ENCODE measurements at regions not wholly inside any gene's neighbourhood (a gene's known extent, or its start where the extent isn't known, plus 50 kb on each side); places are given as distances from the start of the nearest gene placed in this dataset.

GRCh38 chr16:79728048-79728922, 127.7 kb upstream of the MAF start:
- DNase-seq = no peak

GRCh38 chr16:79726902-79727301, 126.4 kb upstream of the MAF start:
- DNase-seq = no peak

GRCh38 chr16:79725051-79725450, 124.5 kb upstream of the MAF start:
- no peak for DNase-seq

- DNase-seq = no peak
These were observed 123.1 kb upstream of the MAF start for GRCh38 chr16:79723583-79724168.

- no peak for DNase-seq
These were observed 120.7 kb upstream of the MAF start for GRCh38 chr16:79721270-79721669.

- no peak for DNase-seq
These were observed 117.0 kb upstream of the MAF start for GRCh38 chr16:79717333-79718137.

GRCh38 chr16:79716645-79717332, 116.3 kb upstream of the MAF start:
- no peak for DNase-seq

DNA sequence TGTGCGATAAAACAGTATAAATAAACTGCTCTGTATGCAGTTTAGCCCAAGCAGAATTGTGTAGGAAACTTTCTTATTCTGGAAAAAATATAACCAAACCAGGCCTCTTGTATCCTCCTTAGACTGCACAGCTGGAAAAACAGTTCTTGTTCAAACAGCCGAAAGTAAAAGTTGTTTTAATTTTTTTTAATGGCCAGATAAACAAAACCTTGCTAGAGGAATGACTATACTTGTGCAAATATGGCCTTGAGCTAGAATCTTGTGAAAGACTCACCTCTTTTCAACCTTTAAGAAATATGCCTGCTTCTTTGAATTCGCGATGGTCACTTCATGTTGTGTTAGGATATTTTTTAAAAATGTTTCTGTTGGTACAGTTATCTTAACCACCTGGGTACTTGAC, 114.5 kb upstream of the MAF start:
- no peak for DNase-seq

GRCh38 chr16:79714440-79714839, 113.9 kb upstream of the MAF start:
- no peak for DNase-seq

DNA sequence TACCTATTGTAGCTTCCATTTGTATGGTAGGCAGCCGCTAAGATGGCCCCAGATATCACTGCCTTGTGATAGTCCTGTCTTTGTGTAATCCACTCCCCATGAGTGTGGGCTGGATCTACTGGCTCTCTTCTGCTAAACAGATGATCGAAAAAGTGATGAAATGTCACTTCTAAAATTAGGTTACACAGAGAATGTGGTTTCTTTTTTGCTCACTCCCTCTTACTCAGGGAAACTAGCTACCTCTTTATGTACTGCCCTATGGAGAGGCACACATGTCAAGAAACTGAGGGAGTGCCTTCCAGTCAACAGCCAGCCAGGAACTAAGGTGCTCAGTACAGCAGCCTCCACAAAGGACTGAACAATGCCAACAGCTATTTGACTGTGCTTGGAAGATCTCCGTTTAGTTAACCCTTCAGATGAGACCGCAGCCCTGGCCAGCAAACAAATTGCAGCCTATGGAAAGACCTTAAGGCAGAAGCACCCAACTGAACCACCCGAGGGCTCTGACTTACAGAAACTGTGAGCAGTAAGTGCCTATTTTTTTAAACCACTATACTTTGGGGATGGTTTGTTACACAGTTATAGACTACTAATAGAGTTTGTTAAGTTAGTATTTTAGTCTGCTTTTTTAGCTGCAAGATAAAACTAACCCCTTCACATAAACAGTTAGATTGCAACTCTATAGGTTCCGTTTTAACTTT, 113.2 kb upstream of the MAF start:
- no peak for DNase-seq

DNA sequence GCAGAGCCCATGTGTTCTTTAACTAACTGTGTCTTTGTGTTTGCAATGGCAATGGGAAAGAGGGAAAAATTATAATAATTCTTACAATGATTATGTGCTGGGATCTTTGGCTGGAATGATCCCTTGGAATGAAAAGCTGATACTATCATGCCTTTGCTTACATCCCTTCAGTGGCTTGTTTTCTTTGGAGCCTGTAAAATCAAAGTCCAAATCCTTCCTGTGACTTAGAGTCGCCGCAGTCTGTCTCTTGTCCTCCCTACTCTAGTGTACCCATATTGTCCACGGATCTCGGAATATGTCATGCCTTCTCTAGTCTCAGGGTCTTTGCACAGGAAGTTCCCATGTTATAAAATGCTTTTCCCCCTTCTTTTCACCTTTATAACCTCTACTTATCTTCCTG, 111.7 kb upstream of the MAF start:
- no peak for DNase-seq

GRCh38 chr16:79707876-79708275, 107.3 kb upstream of the MAF start:
- DNase-seq = no peak

DNA sequence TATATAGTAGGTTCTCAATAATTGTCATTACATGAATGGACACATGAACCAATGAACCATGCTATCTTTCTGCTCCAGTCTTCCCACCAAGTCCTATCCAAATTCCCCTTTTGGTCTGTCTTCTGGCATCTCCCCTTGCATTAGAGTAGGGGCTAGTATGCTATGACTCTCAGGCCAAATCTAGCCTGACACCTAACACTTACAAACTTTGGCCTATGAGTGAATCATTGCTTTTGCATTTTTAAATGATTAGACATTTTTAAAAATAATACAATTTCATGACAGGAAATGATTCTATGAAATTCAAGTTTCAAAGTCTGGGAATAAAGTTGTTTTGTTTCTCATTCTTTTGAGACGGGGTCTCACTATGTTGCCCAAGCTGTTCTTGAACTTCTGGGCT, 102.5 kb upstream of the MAF start:
- DNase-seq = no peak

- no peak for DNase-seq
These were observed 97.8 kb upstream of the MAF start for GRCh38 chr16:79698341-79698753.

- DNase-seq = no peak
These were observed 97.1 kb upstream of the MAF start for GRCh38 chr16:79697562-79698112.

DNA sequence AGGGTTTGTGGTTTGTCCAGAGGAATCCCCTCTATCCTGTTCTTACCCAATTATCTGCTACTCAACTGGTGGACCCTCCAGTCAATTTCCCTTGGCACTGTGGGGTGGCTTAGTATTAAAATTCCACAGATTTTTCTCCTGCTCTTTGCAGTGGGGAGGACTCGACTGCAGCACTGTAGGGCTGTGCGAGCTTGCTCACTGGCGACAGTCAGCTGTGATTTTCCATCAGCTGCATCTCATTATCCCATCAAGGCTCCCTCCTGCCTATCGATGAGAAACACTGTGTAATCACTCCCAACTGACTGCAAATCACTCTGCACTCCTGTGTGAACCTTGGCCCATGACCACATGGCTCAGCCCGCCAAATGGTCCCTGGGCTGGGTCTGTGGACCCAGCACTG, 90.5 kb upstream of the MAF start:
- DNase-seq = no peak

- no peak for DNase-seq
These were observed 89.6 kb upstream of the MAF start for GRCh38 chr16:79690159-79690558.

- no peak for DNase-seq
These were observed 87.0 kb upstream of the MAF start for GRCh38 chr16:79687249-79688130.

DNA sequence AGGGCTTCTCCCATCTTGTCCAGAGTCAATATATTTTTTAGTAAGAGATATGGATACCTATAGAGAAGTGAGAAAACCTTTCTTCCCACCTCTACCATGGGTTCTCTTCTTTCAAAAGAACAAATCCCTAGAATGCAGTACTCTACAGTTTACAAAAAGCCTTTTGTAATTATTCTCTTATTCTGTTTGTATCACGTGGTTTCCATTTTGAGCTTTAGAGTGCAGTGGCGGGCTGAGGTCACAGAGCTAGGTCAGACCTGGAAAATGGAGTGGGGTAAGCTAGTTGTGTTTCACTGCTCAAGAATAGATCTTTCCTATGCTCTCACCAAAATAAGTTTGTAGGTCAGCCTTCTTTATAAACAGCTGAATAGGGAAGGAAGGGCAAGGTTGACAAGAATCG, 85.3 kb upstream of the MAF start:
- no peak for DNase-seq

DNA sequence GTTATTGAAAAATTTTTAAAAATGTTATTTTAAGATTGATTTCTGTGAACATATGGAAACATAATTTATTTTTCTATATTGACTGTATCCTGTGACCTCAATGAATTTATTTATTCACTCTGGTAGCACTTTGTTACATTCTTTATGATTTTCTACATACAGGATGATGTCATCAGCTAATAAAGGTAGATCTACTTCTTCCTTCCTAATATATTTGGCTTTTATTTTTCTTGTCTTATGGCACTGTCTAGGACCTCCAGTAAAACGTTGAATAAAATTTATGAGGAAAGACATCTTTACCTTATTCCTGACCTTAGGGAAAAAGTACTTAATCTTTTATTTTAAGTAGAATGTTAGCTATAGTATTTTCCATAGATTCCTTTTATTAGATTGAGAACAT, 78.8 kb upstream of the MAF start:
- no peak for DNase-seq
